Limb (tissue), 2 donors: ENCODE measurements at regions not wholly inside any gene's neighbourhood (a gene's known extent, or its start where the extent isn't known, plus 50 kb on each side); places are given as distances from the start of the nearest gene placed in this dataset.
"Not testable (repeated sequence)": the region's sequence is repeated elsewhere in the genome, so short reads cannot be mapped to it uniquely, and the experiment has no call there.

Source experiments
- DNase-seq, 2 donors: peaks; one replicate each; pipeline ENCODE4 v3.0.0-alpha.2; 2016; ENCODE audit errors: extremely low spot score in 2 of 2

DNA sequence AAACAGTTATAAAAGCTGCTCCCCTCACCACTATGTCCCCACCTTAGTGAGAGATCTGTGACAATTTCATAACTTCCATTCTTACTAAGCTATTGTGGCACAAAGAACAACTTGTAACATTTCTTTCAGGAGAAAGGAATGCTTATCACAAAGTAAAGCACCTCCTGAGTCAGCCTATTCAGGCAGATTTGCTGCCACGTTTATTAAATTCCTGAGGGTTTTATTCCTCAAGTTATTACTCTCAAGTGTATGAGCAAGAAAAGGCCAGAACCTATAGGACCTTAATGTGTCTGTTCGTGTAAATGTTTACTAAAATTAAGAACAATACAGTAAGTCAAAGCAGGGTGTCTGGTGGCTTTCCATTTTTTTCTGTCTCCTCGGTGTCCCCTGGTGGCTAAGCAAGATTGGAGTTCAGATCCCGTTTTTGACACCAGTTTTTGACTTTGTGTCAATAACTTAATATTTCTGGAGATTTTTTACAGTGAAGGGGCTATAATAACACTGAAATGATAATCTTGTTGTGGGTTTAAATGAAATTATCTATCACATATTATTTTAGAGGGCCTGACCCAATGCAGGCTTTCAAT lies 1539.6 kb downstream of the BRINP3 start:
- no peak for DNase-seq

DNA sequence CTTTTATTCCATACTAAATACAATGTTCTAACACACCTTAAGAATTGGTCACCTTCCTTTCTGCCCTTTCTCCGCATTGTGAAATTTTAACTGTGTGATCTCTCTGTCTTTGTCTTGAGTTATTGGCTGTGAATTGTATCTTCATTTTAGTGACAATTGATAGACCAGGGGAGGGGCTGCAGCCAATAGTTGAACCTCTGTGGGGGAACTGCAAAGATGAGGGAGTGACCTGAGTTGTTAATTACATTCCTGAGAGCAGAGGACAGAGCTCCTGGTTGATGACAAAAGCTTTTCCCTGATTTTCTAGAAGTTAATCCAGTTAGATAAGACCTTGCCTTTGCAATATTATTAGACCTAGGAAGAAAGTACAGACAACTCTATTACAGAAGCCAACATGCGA lies 1535.7 kb downstream of the BRINP3 start:
- DNase-seq: no peak

DNA sequence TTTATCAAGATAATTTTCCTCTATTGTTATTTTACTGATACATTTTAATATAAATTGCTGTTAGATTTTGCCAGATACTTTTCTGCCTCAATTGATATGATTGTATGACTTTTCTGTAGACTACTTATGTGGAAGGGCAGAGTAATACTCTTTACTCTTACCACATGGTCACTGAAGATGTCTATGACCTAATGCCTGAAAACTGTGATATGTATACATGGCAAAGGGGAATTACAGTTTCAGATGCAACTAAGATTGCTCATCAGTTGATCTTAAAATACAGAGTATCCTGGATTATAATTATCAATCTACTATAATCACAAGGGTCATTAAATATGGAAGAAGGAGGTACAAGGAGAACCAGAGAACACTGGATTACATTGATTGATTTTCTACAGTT lies 1528.0 kb downstream of the BRINP3 start:
- DNase-seq: no peak

DNA sequence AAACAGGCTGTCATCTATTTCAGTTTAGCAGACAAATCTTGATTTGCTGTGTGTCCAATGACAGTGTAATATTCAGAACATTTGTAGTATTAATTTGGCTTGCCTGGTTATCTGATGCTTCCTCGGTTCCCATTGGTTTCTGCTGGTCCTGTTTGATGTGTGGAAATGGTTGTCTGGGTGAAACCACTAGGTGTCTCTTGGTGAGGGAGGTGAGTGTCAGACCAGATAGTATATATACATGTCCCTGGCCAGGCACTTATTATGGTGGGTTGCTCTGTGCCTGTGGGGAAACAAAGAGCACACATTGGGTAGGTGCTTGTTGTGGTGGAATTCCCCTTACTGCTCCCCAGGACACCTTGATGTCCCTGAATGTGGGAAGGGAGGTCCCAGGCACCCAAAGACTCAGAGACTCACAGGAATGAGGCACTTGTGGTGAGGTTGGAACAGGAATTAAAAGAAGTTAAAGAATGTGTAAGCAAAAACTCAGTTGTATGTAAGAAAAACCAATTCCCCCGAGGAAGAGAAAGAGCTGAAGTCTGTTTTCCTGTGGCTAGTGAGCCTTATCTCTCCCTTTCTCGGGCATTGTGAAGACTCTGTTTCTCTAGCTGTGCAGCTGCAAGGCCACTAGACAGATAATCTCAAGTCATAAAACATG lies 1519.1 kb downstream of the BRINP3 start:
- no peak for DNase-seq

DNA sequence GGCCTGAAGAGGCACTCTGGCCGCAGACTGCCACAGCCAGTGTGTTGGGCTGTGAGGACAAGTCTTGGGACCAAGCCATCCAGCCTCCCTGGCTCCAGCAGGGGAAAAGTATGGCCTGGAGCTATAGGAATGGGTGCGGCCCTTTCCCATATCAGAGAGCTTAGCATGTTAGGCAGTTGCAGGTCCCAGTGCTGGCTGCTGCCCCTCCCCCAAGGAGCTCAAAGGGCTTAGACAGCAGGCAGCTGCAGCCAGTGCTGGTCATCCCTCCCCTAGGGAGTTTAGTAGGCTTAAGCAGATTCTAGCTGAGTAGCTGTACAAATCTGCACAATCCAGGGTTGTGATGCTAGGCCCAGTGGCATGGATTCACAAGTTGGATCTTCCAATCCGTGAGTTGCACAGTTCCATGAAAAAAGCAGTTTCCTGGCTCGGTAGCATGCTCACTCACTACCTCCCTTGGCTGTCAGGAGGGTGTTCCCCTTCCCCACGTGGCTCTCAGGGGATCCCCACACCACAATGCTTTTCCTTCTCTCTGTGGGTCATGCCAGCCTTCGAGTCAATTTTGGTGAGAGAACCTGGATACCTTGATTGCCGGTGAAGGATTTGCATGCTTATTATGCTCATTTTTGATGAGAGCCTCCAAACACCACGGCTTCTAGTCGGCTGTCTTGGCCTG lies 1490.8 kb downstream of the BRINP3 start:
- DNase-seq: no peak

DNA sequence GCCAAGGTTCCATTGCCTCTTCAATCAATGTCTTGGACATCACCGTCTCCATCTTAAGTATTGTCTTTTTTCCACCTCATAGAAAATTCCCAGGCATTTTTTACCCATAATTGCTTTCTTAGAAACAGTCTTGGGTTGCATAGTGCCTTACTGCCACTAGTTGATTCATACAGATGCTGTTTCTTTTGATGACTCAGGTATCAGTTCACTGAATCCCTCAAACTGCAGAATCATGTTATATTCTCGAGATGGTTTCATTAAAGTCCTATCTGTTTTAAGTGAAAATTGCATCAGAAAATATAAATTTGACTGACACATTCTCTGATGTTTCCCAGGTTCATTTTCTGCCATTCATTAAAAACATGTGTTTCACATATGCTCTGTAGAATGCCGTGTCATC lies 1489.1 kb downstream of the BRINP3 start:
- DNase-seq: no peak

DNA sequence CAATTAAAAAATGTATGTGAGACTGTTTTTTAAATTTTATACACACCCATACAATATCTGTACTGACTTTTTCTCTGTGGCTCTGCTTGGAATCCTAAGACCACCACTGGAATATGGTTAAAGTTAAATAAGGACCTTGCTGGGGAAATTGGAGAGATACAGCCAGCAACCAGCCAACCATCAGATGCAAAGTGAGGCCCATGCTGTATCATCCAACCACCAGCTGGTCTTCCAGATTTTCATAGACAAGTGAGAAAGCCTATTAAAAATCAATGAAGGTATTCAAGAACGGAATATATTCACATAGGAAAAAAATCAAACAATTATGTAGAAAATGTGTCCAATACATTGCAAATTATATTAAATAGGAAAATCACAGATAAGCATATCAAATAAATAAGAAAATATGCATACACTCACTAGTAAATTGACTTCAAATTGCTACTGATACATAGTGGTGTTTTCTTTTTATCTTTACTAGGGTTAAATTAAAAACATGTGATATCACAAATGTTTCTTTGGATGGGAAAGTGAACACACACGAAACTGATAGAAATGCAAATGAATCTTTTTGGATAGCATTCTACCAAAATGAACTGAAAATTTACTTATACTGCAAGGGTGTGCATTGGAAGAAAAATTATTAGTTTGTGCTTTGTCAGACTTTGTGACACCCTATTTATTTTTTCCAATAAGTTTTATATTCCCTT lies 1486.3 kb downstream of the BRINP3 start:
- DNase-seq: no peak

DNA sequence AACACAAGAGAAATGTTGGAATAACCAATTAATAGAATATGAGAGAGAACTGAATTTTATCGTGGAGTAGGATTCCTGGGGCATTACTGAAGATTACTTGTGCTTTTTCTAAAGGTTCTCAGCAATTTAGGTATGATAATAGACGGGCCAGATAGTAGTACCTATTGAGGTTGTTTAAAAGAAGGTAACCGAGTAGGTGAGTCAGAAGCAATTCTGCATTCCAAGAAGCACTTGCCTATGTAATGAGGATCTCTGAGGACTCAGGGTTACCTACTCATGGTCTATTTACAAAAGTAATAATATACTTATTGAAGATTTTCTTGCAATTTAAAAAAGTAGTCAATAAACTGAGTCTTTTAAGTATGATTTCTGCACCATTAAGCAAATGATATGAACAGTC lies 1469.8 kb downstream of the BRINP3 start:
- no peak for DNase-seq

DNA sequence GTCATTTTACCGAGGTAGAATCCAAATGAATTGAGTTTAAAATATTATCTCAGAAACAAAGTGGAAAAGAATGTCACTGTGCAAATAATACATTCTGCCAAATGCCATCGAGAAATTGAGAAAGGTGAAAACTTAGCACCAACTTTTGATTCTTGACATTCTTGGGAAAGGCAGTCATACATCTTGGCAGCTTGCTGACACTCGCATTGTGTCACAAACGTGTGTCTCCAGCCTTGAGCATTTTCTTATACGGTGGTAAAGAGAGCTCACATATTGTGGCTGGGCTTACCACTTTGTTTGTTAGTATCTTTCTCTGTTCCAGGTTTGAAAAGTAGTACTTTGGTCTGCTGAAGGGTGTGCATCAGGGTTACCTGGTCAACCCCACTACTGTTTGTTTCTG lies 1456.1 kb downstream of the BRINP3 start:
- DNase-seq: no peak

DNA sequence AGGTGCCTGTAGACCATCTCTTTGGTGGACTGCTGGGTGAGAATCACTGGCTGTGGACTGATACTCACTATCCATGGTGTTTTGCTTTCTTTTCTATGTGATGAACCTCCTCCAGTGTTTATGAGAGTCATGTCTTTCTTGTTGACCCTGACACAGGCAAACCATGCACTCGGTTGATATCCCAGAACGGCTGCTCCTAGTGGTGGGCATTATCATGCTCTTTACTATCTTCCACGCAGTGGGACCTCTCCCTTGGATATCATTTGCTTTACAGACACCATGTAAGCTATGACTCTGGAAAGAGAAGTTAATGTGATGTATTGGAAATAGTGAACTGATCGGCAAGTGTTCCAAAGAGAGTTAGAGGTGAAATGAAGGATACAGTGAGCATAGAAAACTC lies 1455.6 kb downstream of the BRINP3 start:
- no peak for DNase-seq

DNA sequence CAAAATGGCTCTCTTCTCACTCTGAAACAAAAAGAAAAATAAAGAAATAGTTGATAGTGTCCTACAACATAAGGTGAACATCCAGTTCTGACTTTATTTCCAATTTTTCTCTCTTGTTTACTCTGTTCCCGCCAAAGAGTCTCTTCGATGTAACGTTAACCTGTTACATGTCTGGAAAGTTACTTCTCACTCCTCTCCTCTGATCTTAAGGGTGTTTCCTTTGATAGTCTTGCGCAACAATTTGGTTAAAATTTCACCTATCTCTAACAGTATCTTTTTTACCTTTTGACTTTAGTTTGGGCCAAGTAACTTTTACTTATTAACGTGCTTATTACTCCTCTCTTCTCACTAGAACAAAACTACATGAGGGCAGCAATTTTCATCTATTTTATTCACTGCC lies 1450.2 kb downstream of the BRINP3 start:
- DNase-seq: no peak

DNA sequence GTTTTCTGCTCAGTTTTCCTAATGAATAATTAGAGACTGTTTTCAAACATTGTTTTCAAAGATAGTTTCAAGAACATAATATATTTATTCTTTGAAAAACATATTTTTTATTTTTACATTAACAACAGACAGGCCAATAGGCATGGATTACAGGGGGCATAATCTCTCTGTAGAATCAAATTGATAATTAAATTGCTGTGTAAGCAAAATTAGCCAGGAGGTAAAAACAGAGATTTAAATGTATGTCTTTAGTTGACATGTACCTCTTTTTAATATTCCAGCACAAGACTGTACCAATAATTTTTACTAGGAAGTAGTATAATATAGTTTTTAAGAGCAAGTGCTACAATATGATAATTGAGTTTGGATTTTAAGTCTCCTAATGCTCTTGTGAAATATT lies 1444.5 kb downstream of the BRINP3 start:
- DNase-seq: no peak

DNA sequence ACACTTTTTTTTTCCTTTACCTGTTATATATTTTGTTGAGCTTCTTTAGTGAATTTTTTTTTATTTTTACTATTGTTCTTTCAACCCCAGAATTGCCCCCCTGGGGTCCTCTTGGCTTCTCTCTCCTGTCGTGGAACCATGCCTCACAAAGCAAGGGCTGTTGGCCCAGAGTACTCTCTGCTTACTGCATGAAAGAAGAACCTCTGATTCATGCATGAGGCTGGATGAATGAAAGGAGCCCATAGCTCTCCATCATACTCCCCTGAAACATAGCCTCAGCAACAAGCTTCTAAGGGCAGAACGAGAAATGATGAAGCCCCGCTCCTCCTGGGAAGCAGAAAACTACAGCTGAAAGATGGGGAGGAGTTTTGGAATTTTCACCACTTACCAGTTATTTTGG lies 1441.0 kb downstream of the BRINP3 start:
- DNase-seq: no peak

DNA sequence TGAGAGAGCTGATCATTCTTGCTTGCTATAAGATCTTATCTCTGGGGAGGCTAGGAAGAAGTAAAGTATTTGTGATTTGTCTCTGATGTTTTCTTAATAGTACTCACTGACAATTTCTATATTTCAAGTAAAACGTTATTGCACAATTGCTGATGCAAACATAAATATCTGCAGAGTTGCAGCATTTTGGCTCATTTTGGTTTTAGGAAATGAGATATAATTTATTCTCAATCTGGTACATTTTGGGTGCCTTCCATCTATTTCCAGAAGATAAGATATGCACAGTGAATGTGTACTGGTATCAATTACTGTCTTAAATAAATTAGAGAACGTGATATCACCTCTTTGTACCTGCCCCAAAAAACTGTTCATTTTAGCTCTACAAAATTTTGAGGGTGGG lies 1431.5 kb downstream of the BRINP3 start:
- DNase-seq: no peak

DNA sequence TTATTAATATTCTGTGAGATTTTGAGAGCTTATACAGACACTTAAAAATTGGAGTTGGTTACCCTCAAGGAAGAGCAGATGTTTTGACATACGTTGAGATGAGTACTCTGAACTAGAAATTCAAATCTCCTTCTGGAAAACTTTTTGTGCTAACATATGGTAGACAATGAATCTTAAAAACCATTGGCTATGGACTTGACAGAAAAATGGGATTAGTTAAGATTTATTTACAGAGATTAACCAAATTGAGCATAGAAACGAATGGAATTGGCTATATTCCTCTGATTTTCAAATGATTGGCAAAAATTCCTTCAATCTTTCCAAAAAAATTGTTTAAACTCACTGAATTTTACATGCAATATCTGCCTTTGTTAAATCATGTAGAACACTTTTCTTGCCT lies 1392.9 kb downstream of the BRINP3 start:
- DNase-seq: no peak

DNA sequence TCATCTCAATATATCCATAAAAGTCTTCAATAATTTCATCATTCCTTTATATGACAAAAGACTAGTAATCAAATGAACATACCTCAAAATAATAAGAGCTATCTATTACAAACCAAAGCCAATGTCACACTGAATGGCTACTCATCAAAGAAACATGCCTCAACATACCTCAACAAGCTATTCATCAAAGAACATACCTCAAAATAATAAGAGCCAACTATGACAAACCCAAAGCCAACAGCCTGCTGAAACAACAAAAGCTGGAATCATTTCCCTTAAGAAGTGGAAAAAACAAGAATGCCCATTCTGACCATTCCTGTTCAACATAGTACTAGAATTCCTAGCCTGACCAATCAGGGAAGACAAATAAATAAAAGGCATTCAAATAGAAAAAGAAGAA lies 1373.7 kb downstream of the BRINP3 start:
- DNase-seq: no peak

DNA sequence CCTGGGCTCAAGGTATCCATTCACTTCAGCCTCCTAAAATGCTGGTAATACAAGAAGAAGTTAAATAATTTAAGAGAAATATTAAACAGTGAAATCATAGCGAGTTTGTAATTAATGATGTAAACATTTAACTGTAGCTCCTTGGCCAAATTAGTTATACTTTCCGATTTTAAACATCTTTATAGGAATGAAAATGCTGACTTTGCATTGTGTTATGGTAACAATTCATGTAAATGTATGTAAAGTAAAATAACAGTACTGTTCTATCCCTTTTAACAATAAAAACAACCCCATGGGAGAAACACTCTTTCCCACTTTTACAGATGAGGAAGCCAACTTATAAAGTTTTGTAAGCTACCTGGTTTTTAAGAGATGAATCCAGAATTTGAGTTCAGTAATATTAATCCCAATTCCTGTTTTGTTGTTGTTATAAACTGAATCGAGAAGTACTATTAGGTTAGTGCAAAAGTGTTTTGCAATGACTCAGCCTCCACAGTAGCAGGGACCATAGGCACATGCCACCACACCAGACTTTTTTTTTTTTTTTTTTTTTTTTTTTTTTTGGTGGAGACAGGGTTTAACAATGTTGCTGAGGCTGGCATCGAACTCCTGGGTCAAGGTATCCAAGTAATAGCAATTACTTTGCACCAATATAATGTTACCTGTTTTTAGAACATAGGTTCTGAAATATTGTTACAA lies 1360.4 kb downstream of the BRINP3 start:
- no peak for DNase-seq

DNA sequence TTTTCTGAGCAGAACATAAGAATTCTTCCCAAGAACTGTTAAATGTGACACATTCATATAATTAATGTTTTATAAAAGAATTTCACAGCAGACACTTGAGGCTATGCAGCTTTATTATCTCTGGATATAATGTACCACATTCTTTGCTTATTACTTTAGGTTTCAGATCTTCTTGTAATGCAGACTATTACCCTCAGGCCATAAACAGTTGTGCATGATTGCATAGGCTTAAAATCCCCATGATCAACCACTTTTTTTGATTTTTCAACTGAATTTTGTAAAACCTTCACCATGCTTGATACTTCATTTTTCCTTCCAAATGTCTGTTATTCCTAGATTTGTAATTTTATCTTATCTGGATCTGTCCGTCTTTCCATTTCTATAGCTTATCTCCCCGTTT lies 1355.7 kb downstream of the BRINP3 start:
- DNase-seq: no peak

DNA sequence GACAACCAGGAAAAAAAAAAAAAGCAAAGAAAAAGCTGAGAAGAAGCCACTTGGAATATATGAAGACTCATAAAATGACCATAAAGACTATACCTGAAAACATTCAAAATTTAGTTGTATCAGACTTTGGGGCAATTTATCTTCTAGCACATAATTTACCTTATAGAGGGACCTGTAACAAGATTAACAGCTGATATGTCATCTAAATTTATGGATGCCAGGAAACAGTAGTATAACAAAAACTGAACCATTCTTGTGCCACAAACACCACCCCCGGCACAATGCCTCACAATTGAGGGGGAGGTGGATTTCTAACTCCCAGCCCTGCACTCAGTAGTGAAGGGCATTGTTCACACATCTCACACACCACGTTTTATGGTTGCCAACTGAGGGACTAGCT lies 1352.0 kb downstream of the BRINP3 start:
- DNase-seq: no peak

DNA sequence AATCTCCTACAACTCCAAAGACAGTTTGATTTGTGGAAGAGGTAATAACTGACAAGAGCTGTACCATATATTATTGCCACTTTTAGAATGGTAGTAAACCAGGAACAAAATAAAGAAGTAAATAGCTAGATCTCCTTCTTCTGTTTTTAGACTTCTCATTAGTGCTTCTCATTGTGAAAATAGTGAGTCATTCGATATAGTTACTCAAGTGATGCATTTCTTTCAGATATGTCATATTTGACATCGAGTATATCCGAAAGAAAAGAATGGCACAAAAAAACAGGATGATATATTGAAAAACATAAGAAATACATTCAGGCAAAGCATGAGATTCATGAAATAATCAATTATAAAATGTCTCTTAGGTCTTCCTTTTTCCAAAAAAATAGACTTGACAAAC lies 1346.1 kb downstream of the BRINP3 start:
- no peak for DNase-seq

DNA sequence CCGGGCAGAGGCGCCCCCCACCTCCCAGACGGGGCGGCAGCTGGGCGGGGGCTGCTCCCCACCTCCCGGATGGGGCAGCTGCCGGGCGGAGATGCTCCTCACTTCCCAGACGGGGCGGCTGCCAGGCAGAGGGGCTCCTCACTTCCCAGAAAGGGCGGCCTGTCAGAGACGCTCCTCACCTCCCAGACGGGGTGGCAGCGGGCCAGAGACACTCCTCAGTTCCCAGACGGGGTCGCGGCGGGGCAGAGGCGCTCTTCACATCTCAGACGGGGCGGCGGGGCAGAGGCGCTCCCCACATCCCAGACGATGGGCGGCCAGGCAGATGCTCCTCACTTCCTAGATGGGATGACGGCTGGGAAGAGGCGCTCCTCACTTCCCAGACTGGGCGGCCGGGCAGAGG lies 1337.9 kb downstream of the BRINP3 start:
- DNase-seq: not testable (repeated sequence)

DNA sequence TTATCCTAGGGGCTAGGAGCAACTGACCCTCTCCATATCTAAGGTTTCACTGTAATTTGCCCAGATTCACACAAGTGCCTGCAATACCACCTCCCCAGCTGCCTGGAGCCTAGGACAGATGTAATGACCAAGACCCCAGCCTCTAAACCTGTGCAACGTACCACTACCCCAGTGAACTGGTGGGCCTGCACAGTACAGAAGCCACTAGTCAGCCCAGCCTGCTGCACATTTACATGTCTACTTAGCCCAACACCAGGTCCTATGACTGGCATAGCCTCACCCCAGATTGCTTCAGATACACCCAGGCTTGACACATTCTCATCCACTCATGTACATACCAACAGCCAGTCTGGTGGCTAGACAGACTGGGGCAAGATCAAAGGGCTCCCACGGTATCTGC lies 1336.6 kb downstream of the BRINP3 start:
- DNase-seq: no peak
